ENCODE measurements at regions not wholly inside any gene's neighbourhood (a gene's known extent, or its start where the extent isn't known, plus 50 kb on each side); places are given as distances from the start of the nearest gene placed in this dataset.
A peak's percentile ranks its signal among the peaks of the same experiment; 100 is the strongest.
"Not testable (repeated sequence)": the region's sequence is repeated elsewhere in the genome, so short reads cannot be mapped to it uniquely, and the experiment has no call there.

DNA sequence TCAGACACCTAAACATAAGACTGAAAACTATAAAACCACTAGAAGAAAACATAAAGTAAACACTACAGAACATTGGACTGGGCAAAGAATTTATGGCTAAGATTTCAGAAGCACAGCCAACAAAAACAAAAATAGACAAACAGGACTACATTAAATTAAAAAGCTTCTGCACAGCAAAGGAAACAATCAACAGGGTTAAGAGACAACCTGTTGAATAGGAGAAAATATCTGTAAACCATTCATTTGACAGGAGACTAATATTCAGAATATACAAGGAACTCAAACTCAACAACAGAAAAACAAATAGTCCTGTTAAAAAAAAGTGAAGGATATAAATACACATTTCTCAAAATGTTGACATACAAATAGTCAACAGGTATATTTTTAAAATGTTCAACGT, 106.7 kb upstream of the FANCL start:
- Mint-ChIP-seq H3K4me3 (no peak overlapping the region), H3K9me3 (peaks cover under 1 to 10% (median 7%) of the 10 kb centered on the region in 7 donors), H3K4me1 (no peaks in the 10 kb centered on the region), H3K27ac (no peak overlapping the region), H3K27me3 (peaks cover 0 to 5% (median 3%) of the 10 kb centered on the region in 3 donors), H3K36me3 (peaks cover 0 to 9% of the 10 kb centered on the region in 2 donors)
- ATAC-seq (ENCODE audit: low read depth in 2 of 2) (no peak), DNase-seq (no peak)

DNA sequence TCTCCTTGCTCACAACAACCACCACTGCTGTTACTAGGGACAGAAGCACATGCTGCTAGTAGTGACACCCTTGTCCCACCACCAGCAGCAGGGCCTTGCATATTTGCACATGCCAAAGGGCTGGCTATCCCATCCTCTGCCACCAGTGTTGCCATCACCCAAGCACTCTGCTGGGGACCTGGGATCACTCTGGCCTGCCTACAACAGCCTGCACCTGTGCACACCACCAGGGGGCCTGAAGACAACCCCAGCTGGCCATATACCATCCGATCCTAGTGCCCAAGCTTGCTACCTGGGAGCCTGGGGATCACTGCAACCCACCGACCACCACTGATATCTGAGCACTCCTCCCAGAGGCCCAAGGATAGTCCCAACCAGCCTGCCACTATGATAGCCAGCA, 99.9 kb upstream of the FANCL start:
- Mint-ChIP-seq H3K27ac (no peak overlapping the region), H3K27me3 (peaks cover 0 to 17% (median 0%) of the 10 kb centered on the region in 3 donors), H3K4me1 (no peaks in the 10 kb centered on the region), H3K36me3 (peaks cover 0 to 26% of the 10 kb centered on the region in 2 donors), H3K4me3 (peak overlapping the region in 1 of 8 donors; percentile 57), H3K9me3 (peaks cover 15 to 30% (median 18%) of the 10 kb centered on the region in 7 donors)
- ATAC-seq (ENCODE audit: low read depth in 2 of 2) (no peak), DNase-seq (no peak)

GRCh38 chr2:58339548-58340243, 98.6 kb upstream of the FANCL start:
- Mint-ChIP-seq H3K4me3 (no peak overlapping the region), H3K36me3 (peaks cover 0 to 26% of the 10 kb centered on the region in 2 donors), H3K27ac (no peak overlapping the region), H3K9me3 (peaks cover 15 to 30% (median 18%) of the 10 kb centered on the region in 7 donors), H3K27me3 (peaks cover 0 to 17% (median 0%) of the 10 kb centered on the region in 3 donors), H3K4me1 (no peaks in the 10 kb centered on the region)
- DNase-seq: no peak
- no peak for ATAC-seq (ENCODE audit: low read depth in 2 of 2)

GRCh38 chr2:58336416-58336815, 95.3 kb upstream of the FANCL start:
- ATAC-seq (ENCODE audit: low read depth in 2 of 2) (no peak), DNase-seq (no peak)
- Mint-ChIP-seq H3K4me3 (no peak overlapping the region), H3K36me3 (peaks cover 0 to 3% of the 10 kb centered on the region in 2 donors), H3K9me3 (peaks cover under 1 to 7% (median 3%) of the 10 kb centered on the region in 7 donors), H3K27me3 (peaks cover 0 to 9% (median 0%) of the 10 kb centered on the region in 3 donors), H3K4me1 (no peaks in the 10 kb centered on the region), H3K27ac (no peak overlapping the region)

DNA sequence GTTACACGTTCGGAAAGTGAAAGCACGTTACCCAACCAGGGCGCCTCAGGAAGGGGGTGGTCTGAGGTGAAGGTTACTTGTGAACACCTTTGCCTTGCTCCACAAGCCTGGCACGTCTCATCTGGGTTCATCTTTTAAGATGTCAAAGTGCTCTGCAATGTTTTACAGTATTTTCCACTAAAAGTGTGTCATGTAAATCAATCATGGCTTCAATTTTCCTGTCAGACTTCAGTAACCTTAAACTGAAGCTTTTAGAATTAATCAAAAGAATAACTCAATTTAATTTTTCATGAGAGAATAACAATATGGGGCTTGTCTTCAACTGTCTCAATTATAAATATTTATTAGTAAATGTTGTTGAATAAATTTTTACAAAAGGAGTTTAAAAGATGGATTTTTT, 93.3 kb upstream of the FANCL start:
- Mint-ChIP-seq H3K4me3 (no peak overlapping the region), H3K36me3 (no peaks in the 10 kb centered on the region), H3K4me1 (no peaks in the 10 kb centered on the region), H3K9me3 (peaks cover 0 to 3% (median 0%) of the 10 kb centered on the region in 7 donors), H3K27ac (no peak overlapping the region), H3K27me3 (no peaks in the 10 kb centered on the region)
- no peak for DNase-seq
- no peak for ATAC-seq (ENCODE audit: low read depth in 2 of 2)

- H3K27ac Mint-ChIP-seq, H3K4me1 Mint-ChIP-seq: not testable (repeated sequence)
- H3K27me3 Mint-ChIP-seq: peaks cover 0 to 16% (median 6%) of the 10 kb centered on the region in 3 donors
Measured at GRCh38 chr2:58325296-58325895, 84.3 kb upstream of the FANCL start.

GRCh38 chr2:58319481-58319880, 78.4 kb upstream of the FANCL start:
- H3K4me1 Mint-ChIP-seq: no peaks in the 10 kb centered on the region
- H3K27me3 Mint-ChIP-seq: peaks cover 0 to 6% (median 0%) of the 10 kb centered on the region in 3 donors
- H3K36me3 Mint-ChIP-seq: no peaks in the 10 kb centered on the region
- peaks cover 0 to 7% (median 0%) of the 10 kb centered on the region in 7 donors for H3K9me3 Mint-ChIP-seq
- no peak for ATAC-seq (ENCODE audit: low read depth in 2 of 2)
- DNase-seq: no peak
- no peak overlapping the region for H3K4me3 Mint-ChIP-seq
- no peak overlapping the region for H3K27ac Mint-ChIP-seq

More at GRCh38 chr2:58325296-58325895, 84.3 kb upstream of the FANCL start:
- ATAC-seq (ENCODE audit: low read depth in 2 of 2); H3K9me3 Mint-ChIP-seq; H3K36me3 Mint-ChIP-seq; DNase-seq; H3K4me3 Mint-ChIP-seq: not testable (repeated sequence)

GRCh38 chr2:58318949-58319348, 77.8 kb upstream of the FANCL start:
- DNase-seq; ATAC-seq (ENCODE audit: low read depth in 2 of 2); H3K4me1 Mint-ChIP-seq; H3K27me3 Mint-ChIP-seq; H3K36me3 Mint-ChIP-seq; H3K4me3 Mint-ChIP-seq: not testable (repeated sequence)
- peaks cover 0 to 11% (median 0%) of the 10 kb centered on the region in 7 donors for H3K9me3 Mint-ChIP-seq
- peak overlapping the region in 1 of 6 donors; percentile 57 for H3K27ac Mint-ChIP-seq

GRCh38 chr2:58313926-58314325, 72.8 kb upstream of the FANCL start:
- peaks cover 0 to 11% (median 0%) of the 10 kb centered on the region in 7 donors for H3K9me3 Mint-ChIP-seq
- no peak overlapping the region for H3K4me3 Mint-ChIP-seq
- H3K4me1 Mint-ChIP-seq: no peaks in the 10 kb centered on the region
- no peaks in the 10 kb centered on the region for H3K36me3 Mint-ChIP-seq
- H3K27me3 Mint-ChIP-seq: peaks cover 0 to 6% (median 5%) of the 10 kb centered on the region in 3 donors
- no peak for DNase-seq
- H3K27ac Mint-ChIP-seq: no peak overlapping the region
- ATAC-seq (ENCODE audit: low read depth in 2 of 2): no peak

- Mint-ChIP-seq H3K9me3 (peaks cover 0 to 4% (median 0%) of the 10 kb centered on the region in 7 donors), H3K27me3 (peaks cover 10 to 20% (median 18%) of the 10 kb centered on the region in 3 donors), H3K4me3 (no peak overlapping the region), H3K36me3 (peaks cover 0 to 3% of the 10 kb centered on the region in 2 donors), H3K27ac (no peak overlapping the region), H3K4me1 (no peaks in the 10 kb centered on the region)
- no peak for DNase-seq
- no peak for ATAC-seq (ENCODE audit: low read depth in 2 of 2)
Measured at GRCh38 chr2:58308435-58308834, 67.3 kb upstream of the FANCL start.

DNA sequence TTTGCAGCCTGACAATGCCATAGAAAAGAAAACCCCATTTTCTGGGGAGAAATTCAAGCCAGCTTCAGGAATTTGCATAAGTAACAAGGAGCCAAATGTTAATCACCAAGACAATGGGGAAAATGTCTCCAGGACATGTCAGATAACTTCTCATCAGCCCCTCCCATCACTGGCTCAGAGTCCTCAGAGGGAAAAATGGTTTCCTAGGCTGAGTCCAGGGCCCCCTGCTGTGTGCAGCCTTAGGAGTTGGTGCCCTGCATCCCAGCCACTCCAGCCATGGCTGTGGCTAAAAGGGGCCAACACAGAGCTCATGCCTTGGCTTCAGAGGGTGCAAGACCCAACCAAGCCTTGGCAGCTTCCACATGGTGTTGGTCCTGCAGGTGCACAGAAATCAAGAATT, 63.7 kb upstream of the FANCL start:
- Mint-ChIP-seq H3K27me3 (peaks cover 10 to 20% (median 18%) of the 10 kb centered on the region in 3 donors), H3K4me3 (no peak overlapping the region), H3K4me1 (no peaks in the 10 kb centered on the region), H3K27ac (peak overlapping the region in 1 of 6 donors; percentile 4), H3K36me3 (peaks cover 0 to 3% of the 10 kb centered on the region in 2 donors), H3K9me3 (peaks cover 0 to 8% (median 3%) of the 10 kb centered on the region in 7 donors)
- ATAC-seq (ENCODE audit: low read depth in 2 of 2) (no peak), DNase-seq (no peak)

DNA sequence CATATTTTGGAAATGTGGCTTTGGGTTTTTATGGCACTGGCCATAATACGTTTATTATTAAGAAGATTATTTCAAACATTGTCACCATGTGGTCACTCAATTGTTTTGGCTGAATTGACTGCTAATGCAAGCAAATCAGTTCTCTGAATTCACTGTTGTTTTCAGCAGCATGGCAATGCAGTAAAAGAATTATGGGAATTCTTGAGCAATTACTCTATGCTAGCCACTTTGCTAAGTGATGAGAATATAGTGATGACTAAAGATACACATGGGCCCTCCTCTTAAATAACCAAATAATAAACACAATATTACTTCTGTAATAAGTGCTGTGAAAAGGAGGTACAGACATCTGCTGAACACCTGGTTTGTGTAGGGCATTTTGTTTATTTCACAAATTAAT, 58.0 kb upstream of the FANCL start:
- Mint-ChIP-seq H3K36me3 (no peaks in the 10 kb centered on the region), H3K9me3 (peaks cover 0 to 8% (median 3%) of the 10 kb centered on the region in 7 donors), H3K27me3 (peaks cover 3 to 14% (median 10%) of the 10 kb centered on the region in 3 donors), H3K27ac (no peak overlapping the region), H3K4me1 (no peaks in the 10 kb centered on the region), H3K4me3 (no peak overlapping the region)
- DNase-seq (no peak), ATAC-seq (ENCODE audit: low read depth in 2 of 2) (no peak)

DNA sequence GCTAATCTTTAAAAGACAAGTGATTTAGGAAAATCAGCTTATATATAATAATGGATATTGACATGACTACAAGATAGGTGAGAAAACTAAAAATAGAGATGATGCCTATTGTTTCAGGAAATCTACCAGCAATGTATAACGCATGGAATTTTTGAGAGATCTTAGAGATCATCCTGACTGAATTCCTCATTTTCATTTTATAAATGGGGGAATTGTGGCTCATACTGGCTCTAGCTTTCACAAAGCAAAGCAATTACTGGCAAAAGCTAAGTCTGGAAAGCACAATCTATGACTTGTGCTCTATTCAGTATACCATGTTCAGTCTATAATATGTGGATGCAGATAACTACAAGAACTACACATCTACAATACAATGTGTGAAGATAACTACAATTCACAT, 51.9 kb upstream of the FANCL start:
- H3K27ac Mint-ChIP-seq: no peak overlapping the region
- peaks cover 13 to 30% (median 18%) of the 10 kb centered on the region in 3 donors for H3K27me3 Mint-ChIP-seq
- H3K9me3 Mint-ChIP-seq: no peaks in the 10 kb centered on the region

More for the DNA sequence above, 51.9 kb upstream of the FANCL start:
- ATAC-seq (ENCODE audit: low read depth in 2 of 2) (no peak), DNase-seq (no peak)
- H3K36me3 Mint-ChIP-seq: no peaks in the 10 kb centered on the region
- no peaks in the 10 kb centered on the region for H3K4me1 Mint-ChIP-seq
- no peak overlapping the region for H3K4me3 Mint-ChIP-seq

All from naive B cell (primary cell).